ENCODE measurements at regions not wholly inside any gene's neighbourhood (a gene's known extent, or its start where the extent isn't known, plus 50 kb on each side); places are given as distances from the start of the nearest gene placed in this dataset.

GRCh38 chr5:121033334-121033733 lies 569.2 kb downstream of the PRR16 start (continued):
- no peak for TF ChIP-seq BCLAF1 (IDR thresholded peaks at IDR 0.05)
- TF ChIP-seq TFDP2 (CRISPR knock-in tag; IDR thresholded peaks at IDR 0.05) = no peak
- TF ChIP-seq GPN1 (CRISPR knock-in tag; IDR thresholded peaks at IDR 0.05; ENCODE audit: borderline replicate concordance) = no peak
- no peak for TF ChIP-seq MED1 (CRISPR knock-in tag; IDR thresholded peaks at IDR 0.05)
- TF ChIP-seq ZNF431 (CRISPR knock-in tag; IDR thresholded peaks at IDR 0.05; ENCODE audit: borderline replicate concordance, low read depth) = no peak

- H3K79me2 ChIP-seq (ENCODE audit: insufficient read depth, low read length) = no peaks in the 10 kb centered on the region
- H2AFZ ChIP-seq (ENCODE audit: low read length) = no peak overlapping the region
- H3K27me3 ChIP-seq (ENCODE audit: control insufficient read depth in 1 of 2, insufficient read depth in 2 of 2, low read length in 2 of 2) = no peaks in the 10 kb centered on the region
- H3K9ac ChIP-seq (ENCODE audit: insufficient read depth, low read depth, low read length) = no peak overlapping the region
- no peaks in the 10 kb centered on the region for H3K4me1 ChIP-seq (ENCODE audit: insufficient read depth, low read length)
- no peak overlapping the region for H3K27ac ChIP-seq (ENCODE audit: extremely low read length, insufficient read depth, low read length)
- no TSS peak for BruUV-seq (replicated peaks)
- intact Hi-C loops (cut with micrococcal nuclease; ENCODE audit: unreplicated experiment) (no loop called here), in situ Hi-C loops (cut with HindIII; ENCODE audit: extremely low pct_ligation_motif_present, low pct_unique_long_range_greater_than_20kb) (no loop called here)
- H4K20me1 ChIP-seq (ENCODE audit: insufficient read depth, low read length) = no peaks in the 10 kb centered on the region
- TF ChIP-seq ZNF274 (CRISPR knock-in tag; IDR thresholded peaks at IDR 0.05) = no peak
- ChIA-PET POLR2A (no interaction called here), CTCF (ENCODE audit: low intra/inter-chr PET ratio, low total read pairs) (no interaction called here)
- WGBS (ENCODE audit: low lambda C conversion rate) = 2% methylated on average over 4 of the region's 4 CpGs
- no peak overlapping the region for H3K4me2 ChIP-seq (ENCODE audit: low read depth, low read length)
- no peak for FAIRE-seq
- no peaks in the 10 kb centered on the region for H3K9me3 ChIP-seq (ENCODE audit: low read length)
- H3K36me3 ChIP-seq (replicated peaks in 1 of 2; ENCODE audit: control insufficient read depth in 1 of 2, insufficient read depth in 2 of 2, low read length in 2 of 2) = no peaks in the 10 kb centered on the region
- no peak for DNase-seq (ENCODE audit: low spot score)
- H3K4me3 ChIP-seq (replicated peaks in 1 of 3; ENCODE audit: insufficient read depth in 1 of 3, low read depth in 2 of 3, low read length in 3 of 3) = no peak overlapping the region
- no peak for ATAC-seq
Observed at GRCh38 chr5:121038438-121038837, 574.3 kb downstream of the PRR16 start.
